HCT116 (cell line): ENCODE measurements at regions not wholly inside any gene's neighbourhood (a gene's known extent, or its start where the extent isn't known, plus 50 kb on each side); places are given as distances from the start of the nearest gene placed in this dataset.

ENCODE experiments used
- ATAC-seq: fragments of 200-7000 bp; cut with Tn5 transposase; 2 replicates; pipeline ENCODE4 v1.9.1; 2020; ENCODE audit warnings: mild to moderate bottlenecking, moderate library complexity
- BruUV-seq: library from RNA; stranded (reverse); fragments of 400-500 nt; replicated peaks from 2 replicates; lab custom pipeline; 2021; lab: Mats Ljungman, UMichigan
- CTCF ChIA-PET: fragments of 300-600 bp; sonication (Branson Sonifier 250); formaldehyde crosslinking; loops from one replicate; lab custom pipeline; 2021; ENCODE audit warnings: antibody characterized with exemption; lab: Charles Lee
- POLR2A ChIA-PET: fragments of 300-600, 350-600 bp; sonication (Branson Sonifier 250); formaldehyde crosslinking; loops from one replicate; lab custom pipeline; 2021; ENCODE audit warnings: antibody characterized with exemption; lab: Charles Lee
- RAD21 ChIA-PET, 2 experiments: fragments of 300-600 bp; sonication (Branson Sonifier 250); formaldehyde crosslinking; loops; one replicate each; lab custom pipeline; 2023; ENCODE audit warnings: low total read pairs in 2 of 2; ENCODE audit not compliant: uncharacterized antibody in 2 of 2, unreplicated experiment in 2 of 2, low non-redundant PET in 1 of 2; lab: Charles Lee
- DNase-seq: peaks from one replicate; pipeline ENCODE4 v3.0.0-alpha.2; 2010; ENCODE audit warnings: low read depth, low spot score
- H2AFZ ChIP-seq: fragments of 200-600 bp; shearing (Covaris generic), sonication (generic); 2 replicates; pipeline ENCODE4 v1.6.1; 2017; ENCODE audit warnings: low read depth, mixed run types, mixed read lengths, antibody characterized with exemption, low read length; ENCODE audit not compliant: poor library complexity, severe bottlenecking
- H3K27ac ChIP-seq: 2 replicates; pipeline ENCODE4 v1.5.1; 2012; ENCODE audit warnings: low read depth, low read length
- H3K27me3 ChIP-seq: fragments of 200-600 bp; sonication (generic); 2 replicates; pipeline ENCODE4 v1.6.1; 2016; ENCODE audit warnings: mixed run types, low read length, mixed read lengths; ENCODE audit not compliant: insufficient read depth
- H3K36me3 ChIP-seq, 2 experiments: fragments of 200-500 bp in 1 of 2; fragments of 200-600 bp in 1 of 2; sonication (Bioruptor generic) in 1 of 2; sonication (generic) in 1 of 2; 2 replicates each; pipeline versions ENCODE4 v1.5.1 to v1.6.1; 2014 to 2016; ENCODE audit warnings: low read length in 2 of 2, inconsistent platforms in 1 of 2, mixed read lengths in 1 of 2, mixed run types in 1 of 2; ENCODE audit not compliant: insufficient read depth in 2 of 2, control insufficient read depth in 1 of 2
- H3K4me1 ChIP-seq, 2 experiments: fragments of 200-600 bp in 1 of 2; sonication (generic) in 1 of 2; 2 replicates each; pipeline versions ENCODE4 v1.5.1 to v1.6.1; 2012 to 2017; ENCODE audit warnings: low read length in 2 of 2, inconsistent platforms in 1 of 2, mild to moderate bottlenecking in 1 of 2, mixed read lengths in 1 of 2, mixed run types in 1 of 2, moderate library complexity in 1 of 2; ENCODE audit not compliant: insufficient read depth in 2 of 2, control insufficient read depth in 1 of 2
- H3K4me2 ChIP-seq: fragments of 200-600 bp; sonication (generic); 2 replicates; pipeline ENCODE4 v1.6.1; 2017; ENCODE audit warnings: mixed run types, low read length, mixed read lengths
- H3K4me3 ChIP-seq, 2 experiments: fragments of 200-600 bp in 1 of 2; sonication (generic) in 1 of 2; replicated peaks in 1 of 2; 2 replicates each; pipeline ENCODE4 v1.5.1; 2011 to 2016; ENCODE audit warnings: low read length in 2 of 2, control low read depth in 1 of 2, low read depth in 1 of 2, mild to moderate bottlenecking in 1 of 2, mixed read lengths in 1 of 2, mixed run types in 1 of 2
- H3K79me2 ChIP-seq: fragments of 200-600 bp; sonication (generic); 2 replicates; pipeline ENCODE4 v1.6.1; 2017; ENCODE audit warnings: mild to moderate bottlenecking, mixed run types, low read length, moderate library complexity, mixed read lengths; ENCODE audit not compliant: insufficient read depth
- H3K9ac ChIP-seq: fragments of 200-600 bp; sonication (generic); 2 replicates; pipeline ENCODE4 v1.6.1; 2016; ENCODE audit warnings: low read length, mixed read lengths
- H3K9me2 ChIP-seq: fragments of 200-600 bp; sonication (generic), shearing (Covaris generic); 2 replicates; pipeline ENCODE4 v1.6.1; 2017; ENCODE audit warnings: mixed run types, mild to moderate bottlenecking, moderate library complexity; ENCODE audit not compliant: insufficient read depth
- H3K9me3 ChIP-seq, 2 experiments: fragments of 200-500 bp in 1 of 2; fragments of 200-600 bp in 1 of 2; sonication (Bioruptor generic) in 1 of 2; sonication (generic) in 1 of 2; 2 replicates each; pipeline ENCODE4 v1.6.1; 2014 to 2017; ENCODE audit warnings: low read length in 2 of 2, mixed read lengths in 2 of 2, inconsistent platforms in 1 of 2, low read depth in 1 of 2, mild to moderate bottlenecking in 1 of 2, mixed run types in 1 of 2, moderate library complexity in 1 of 2; ENCODE audit not compliant: control insufficient read depth in 1 of 2, insufficient read depth in 1 of 2
- H4K20me1 ChIP-seq: fragments of 200-600 bp; sonication (generic), shearing (Covaris generic); 2 replicates; pipeline ENCODE4 v1.6.1; 2017; ENCODE audit warnings: mixed run types, mild to moderate bottlenecking, moderate library complexity; ENCODE audit not compliant: insufficient read depth
- ATF3 ChIP-seq: IDR thresholded peaks from 2 replicates; pipeline ENCODE4 v1.6.1; 2012
- CBX3 ChIP-seq: IDR thresholded peaks from 2 replicates; pipeline ENCODE4 v1.6.1; 2012; ENCODE audit warnings: low read depth
- CEBPB ChIP-seq: IDR thresholded peaks from 2 replicates; pipeline ENCODE4 v1.6.1; 2012; ENCODE audit warnings: low read depth
- ELF1 ChIP-seq: IDR thresholded peaks from 2 replicates; pipeline ENCODE4 v1.6.1; 2012; ENCODE audit warnings: low read depth, borderline replicate concordance
- FOSL1 ChIP-seq: IDR thresholded peaks from 2 replicates; pipeline ENCODE4 v1.6.1; 2012; ENCODE audit warnings: low read depth
- JUND ChIP-seq: IDR thresholded peaks from 2 replicates; pipeline ENCODE4 v1.6.1; 2012
- MAX ChIP-seq: IDR thresholded peaks from 2 replicates; pipeline ENCODE4 v1.6.1; 2012
- POLR2AphosphoS5 ChIP-seq: IDR thresholded peaks from 2 replicates; pipeline ENCODE4 v1.6.1; 2011; ENCODE audit warnings: mild to moderate bottlenecking, low read depth, low read length, moderate library complexity
- REST ChIP-seq: IDR thresholded peaks from 2 replicates; pipeline ENCODE4 v1.6.1; 2012; ENCODE audit warnings: low read depth
- SIN3A ChIP-seq: IDR thresholded peaks from 2 replicates; pipeline ENCODE4 v1.6.1; 2012; ENCODE audit warnings: low read depth
- SRF ChIP-seq: IDR thresholded peaks from 2 replicates; pipeline ENCODE4 v1.6.1; 2012; ENCODE audit warnings: low read depth
- TCF7L2 ChIP-seq: IDR thresholded peaks from 2 replicates; pipeline ENCODE4 v1.7.0; 2011; ENCODE audit warnings: borderline replicate concordance, inconsistent platforms; ENCODE audit not compliant: insufficient read depth, insufficient read length; ENCODE audit errors: extremely low read depth
- ZBTB33 ChIP-seq: IDR thresholded peaks from 2 replicates; pipeline ENCODE4 v1.6.1; 2011; ENCODE audit warnings: mild to moderate bottlenecking, low read length, moderate library complexity; ENCODE audit not compliant: insufficient replicate concordance; ENCODE audit errors: extremely low read depth
- ZFX ChIP-seq: fragments of 450-650 bp; IDR thresholded peaks from 2 replicates; pipeline ENCODE4 v1.6.1; 2017
- ZNF274 ChIP-seq: fragments of 200-500 bp; sonication (Bioruptor generic); IDR thresholded peaks from 2 replicates; pipeline ENCODE4 v1.6.1; 2014; ENCODE audit warnings: mild to moderate bottlenecking, low read depth, low read length, inconsistent platforms
- intact Hi-C: fragments of 100-400 bp; cut with micrococcal nuclease; formaldehyde crosslinking; loops from 2 replicates; pipeline ENCODE4 v1.10.0; 2022

DNA sequence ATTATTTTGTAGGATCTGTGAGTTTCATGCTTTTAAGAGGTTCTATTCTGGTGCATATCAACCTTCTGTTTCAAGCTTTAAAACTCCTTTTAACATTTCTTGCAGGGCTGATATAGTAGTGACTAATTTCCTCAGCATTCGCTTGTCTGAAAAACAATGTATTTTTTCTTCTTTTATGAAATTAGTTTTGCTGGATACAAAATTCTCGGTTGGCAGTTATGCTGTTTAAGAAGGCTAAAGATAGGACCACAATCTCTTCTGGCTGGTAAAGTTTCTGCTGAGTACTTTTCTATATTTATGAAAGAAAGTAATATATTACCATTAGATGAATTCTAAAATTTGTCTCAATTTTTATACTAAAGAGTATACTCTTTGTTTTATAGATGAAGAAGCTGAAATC is 487.8 kb upstream of the SPRY2 start:
- ChIA-PET POLR2A (no interaction called here), RAD21 (no interaction called here), CTCF (no interaction called here)
- H3K36me3 ChIP-seq = no peaks in the 10 kb centered on the region
- ATAC-seq = no peak
- H3K9me2 ChIP-seq = no peaks in the 10 kb centered on the region
- DNase-seq = no peak
- TF ChIP-seq JUND = no peak
- TF ChIP-seq SIN3A = no peak
- TF ChIP-seq FOSL1 = no peak
- TF ChIP-seq MAX = no peak
- peaks cover 0 to 6% of the 10 kb centered on the region in 2 experiments; a peak in 2 of 4 replicates for H3K9me3 ChIP-seq
- no peak overlapping the region for H3K4me2 ChIP-seq
- intact Hi-C loops = no loop called here
- H3K27me3 ChIP-seq = no peaks in the 10 kb centered on the region
- BruUV-seq = no TSS peak
- H3K79me2 ChIP-seq = no peaks in the 10 kb centered on the region
- no peak overlapping the region for H3K9ac ChIP-seq
- H3K4me3 ChIP-seq = no peak overlapping the region
- H4K20me1 ChIP-seq = no peaks in the 10 kb centered on the region
- no peaks in the 10 kb centered on the region for H3K4me1 ChIP-seq
- no peak overlapping the region for H2AFZ ChIP-seq
- H3K27ac ChIP-seq = no peak overlapping the region

DNA sequence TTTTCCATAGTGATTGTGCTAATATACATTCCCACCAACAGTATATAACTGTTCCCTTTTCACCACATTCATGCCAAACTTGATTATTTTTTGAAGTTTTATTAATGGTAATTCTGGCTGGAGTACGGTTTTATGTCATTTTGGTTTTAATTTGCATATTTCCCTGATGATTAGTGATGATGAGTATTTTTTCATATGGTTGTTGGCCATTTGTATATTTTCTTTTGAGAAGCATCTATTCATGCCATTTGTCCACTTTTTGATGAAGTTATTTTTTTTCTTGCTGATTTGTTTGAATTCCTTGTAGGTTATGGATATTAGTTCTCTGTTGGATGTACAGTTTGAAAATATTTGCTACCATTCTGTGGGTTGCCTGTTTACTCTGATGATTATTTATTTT is 484.4 kb upstream of the SPRY2 start:
- Histone ChIP-seq H3K9me2 (no peaks in the 10 kb centered on the region), H3K4me1 (no peaks in the 10 kb centered on the region), H3K4me2 (no peak overlapping the region), H3K9me3 (peaks cover 4 to 6% of the 10 kb centered on the region in 2 experiments; a peak in 2 of 4 replicates), H3K36me3 (no peaks in the 10 kb centered on the region), H3K9ac (no peak overlapping the region), H4K20me1 (no peaks in the 10 kb centered on the region), H3K79me2 (no peaks in the 10 kb centered on the region), H3K27ac (no peak overlapping the region), H3K4me3 (no peak overlapping the region), H2AFZ (no peak overlapping the region), H3K27me3 (no peaks in the 10 kb centered on the region)
- DNase-seq (no peak), ATAC-seq (no peak)
- TF ChIP-seq CBX3 (no peak), ZNF274 (no peak), REST (no peak), TCF7L2 (no peak), SIN3A (no peak), CEBPB (no peak), SRF (no peak), ATF3 (no peak), POLR2AphosphoS5 (no peak), JUND (no peak), MAX (no peak), ZBTB33 (no peak), ZFX (no peak), ELF1 (no peak)
- CTCF ChIA-PET = no interaction called here
- intact Hi-C loops = no loop called here
- RAD21 ChIA-PET = no interaction called here
- POLR2A ChIA-PET = no interaction called here
- BruUV-seq = no TSS peak
